ENCODE measurements at regions not wholly inside any gene's neighbourhood (a gene's known extent, or its start where the extent isn't known, plus 50 kb on each side); places are given as distances from the start of the nearest gene placed in this dataset.
A peak's percentile ranks its signal among the peaks of the same experiment; 100 is the strongest.
"Not testable (repeated sequence)": the region's sequence is repeated elsewhere in the genome, so short reads cannot be mapped to it uniquely, and the experiment has no call there.

- no peak for DNase-seq (ENCODE audit: low read depth)
Measured at GRCh38 chr10:10660054-10660453, 357.6 kb upstream of the CELF2 start.

GRCh38 chr10:10661176-10661575, 356.5 kb upstream of the CELF2 start:
- no peak for DNase-seq (ENCODE audit: low read depth)

- no peak for DNase-seq (ENCODE audit: low read depth)
Measured at GRCh38 chr10:10662716-10663408, 354.8 kb upstream of the CELF2 start.

- DNase-seq (ENCODE audit: low read depth): no peak
Measured at GRCh38 chr10:10663622-10664021, 354.1 kb upstream of the CELF2 start.

GRCh38 chr10:10665750-10666149, 351.9 kb upstream of the CELF2 start:
- DNase-seq (ENCODE audit: low read depth): no peak

- no peak for DNase-seq (ENCODE audit: low read depth)
Measured at GRCh38 chr10:10667466-10667865, 350.2 kb upstream of the CELF2 start.

GRCh38 chr10:10676972-10677371, 340.7 kb upstream of the CELF2 start:
- DNase-seq (ENCODE audit: low read depth): no peak

- DNase-seq (ENCODE audit: low read depth): peak; percentile 6
Measured at GRCh38 chr10:10677479-10677878, 340.2 kb upstream of the CELF2 start.

- no peak for DNase-seq (ENCODE audit: low read depth)
Measured at GRCh38 chr10:10680496-10680895, 337.2 kb upstream of the CELF2 start.

- no peak for DNase-seq (ENCODE audit: low read depth)
Measured at GRCh38 chr10:10684972-10685371, 332.7 kb upstream of the CELF2 start.

GRCh38 chr10:10685566-10685965, 332.1 kb upstream of the CELF2 start:
- no peak for DNase-seq (ENCODE audit: low read depth)

- no peak for DNase-seq (ENCODE audit: low read depth)
Measured at GRCh38 chr10:10687751-10688150, 329.9 kb upstream of the CELF2 start.

GRCh38 chr10:10699427-10699826, 318.2 kb upstream of the CELF2 start:
- no peak for DNase-seq (ENCODE audit: low read depth)

GRCh38 chr10:10701084-10701611, 316.5 kb upstream of the CELF2 start:
- DNase-seq (ENCODE audit: low read depth): no peak

- no peak for DNase-seq (ENCODE audit: low read depth)
Measured at GRCh38 chr10:10702211-10702610, 315.5 kb upstream of the CELF2 start.

- DNase-seq (ENCODE audit: low read depth): no peak
Measured at GRCh38 chr10:10703382-10703781, 314.3 kb upstream of the CELF2 start.

- no peak for DNase-seq (ENCODE audit: low read depth)
Measured at GRCh38 chr10:10712155-10712704, 305.4 kb upstream of the CELF2 start.

GRCh38 chr10:10714327-10714726, 303.3 kb upstream of the CELF2 start:
- no peak for DNase-seq (ENCODE audit: low read depth)

GRCh38 chr10:10716972-10717371, 300.7 kb upstream of the CELF2 start:
- no peak for DNase-seq (ENCODE audit: low read depth)

GRCh38 chr10:10722422-10722821, 295.2 kb upstream of the CELF2 start:
- DNase-seq (ENCODE audit: low read depth): no peak

- DNase-seq (ENCODE audit: low read depth): no peak
Measured at GRCh38 chr10:10725196-10725595, 292.5 kb upstream of the CELF2 start.

- no peak for DNase-seq (ENCODE audit: low read depth)
Measured at GRCh38 chr10:10726101-10726500, 291.6 kb upstream of the CELF2 start.

- DNase-seq (ENCODE audit: low read depth): not testable (repeated sequence)
Measured at GRCh38 chr10:10727411-10727810, 290.3 kb upstream of the CELF2 start.

- DNase-seq (ENCODE audit: low read depth): no peak
Measured at GRCh38 chr10:10727812-10728211, 289.9 kb upstream of the CELF2 start.

All from ELR (cell line).